PC-9 (cell line): ENCODE measurements at regions not wholly inside any gene's neighbourhood (a gene's known extent, or its start where the extent isn't known, plus 50 kb on each side); places are given as distances from the start of the nearest gene placed in this dataset.

Experiments
- BruUV-seq: library from RNA; stranded (reverse); fragments of 400-500 nt; replicated peaks from 2 replicates; lab custom pipeline; 2021; lab: Mats Ljungman, UMichigan
- CTCF ChIA-PET: fragments of 300-600 bp; sonication (Branson Sonifier 250); formaldehyde crosslinking; loops from one replicate; lab custom pipeline; 2022; ENCODE audit warnings: antibody characterized with exemption; lab: Charles Lee
- POLR2A ChIA-PET: fragments of 300-600 bp; sonication (Branson Sonifier 250); formaldehyde crosslinking; loops from one replicate; lab custom pipeline; 2022; ENCODE audit warnings: antibody characterized with exemption; ENCODE audit not compliant: unreplicated experiment; lab: Charles Lee
- DNase-seq, 2 experiments: peaks; one replicate each; pipeline versions ENCODE4 v3.0.0 to v3.0.0-alpha.2; 2015 to 2022; ENCODE audit warnings: mixed read lengths in 1 of 2
- H2AFZ ChIP-seq: fragments of 200-600 bp; sonication (generic); 2 replicates; pipeline ENCODE4 v1.8.1; 2017; ENCODE audit warnings: antibody characterized with exemption
- H3F3A ChIP-seq: fragments of 200-600 bp; sonication (generic); 2 replicates; pipeline ENCODE4 v1.8.1; 2017; ENCODE audit warnings: antibody characterized with exemption, mild to moderate bottlenecking, low read depth; ENCODE audit not compliant: insufficient read depth
- H3K27ac ChIP-seq: fragments of 200-600 bp; sonication (generic); 2 replicates; pipeline ENCODE4 v1.6.1; 2016; ENCODE audit warnings: mixed run types
- H3K27me3 ChIP-seq: fragments of 200-600 bp; sonication (generic); 2 replicates; pipeline ENCODE4 v1.6.1; 2016; ENCODE audit warnings: low read depth, mixed run types; ENCODE audit not compliant: insufficient read depth
- H3K36me3 ChIP-seq: fragments of 200-600 bp; sonication (generic); 2 replicates; pipeline ENCODE4 v1.6.1; 2016; ENCODE audit warnings: low read depth, mixed run types
- H3K4me1 ChIP-seq: fragments of 200-600 bp; sonication (generic); replicated peaks from 2 replicates; pipeline ENCODE4 v1.6.1; 2016; ENCODE audit warnings: mixed run types; ENCODE audit not compliant: insufficient read depth
- H3K4me2 ChIP-seq: fragments of 200-600 bp; sonication (generic); 2 replicates; pipeline ENCODE4 v1.6.1; 2017; ENCODE audit warnings: mixed run types
- H3K4me3 ChIP-seq: fragments of 200-600 bp; sonication (generic); 2 replicates; pipeline ENCODE4 v1.6.1; 2016; ENCODE audit warnings: mixed run types
- H3K79me2 ChIP-seq: fragments of 200-600 bp; sonication (generic); 2 replicates; pipeline ENCODE4 v1.6.1; 2017; ENCODE audit warnings: low read depth, mixed run types
- H3K9me2 ChIP-seq: fragments of 200-600 bp; sonication (generic); 2 replicates; pipeline ENCODE4 v1.8.1; 2017; ENCODE audit warnings: mild to moderate bottlenecking; ENCODE audit not compliant: insufficient read depth
- H3K9me3 ChIP-seq: fragments of 200-600 bp; sonication (generic); 2 replicates; pipeline ENCODE4 v1.8.1; 2016; ENCODE audit warnings: low read depth; ENCODE audit not compliant: insufficient read depth
- H4K20me1 ChIP-seq: fragments of 200-600 bp; sonication (generic); 2 replicates; pipeline ENCODE4 v1.8.1; 2017; ENCODE audit not compliant: insufficient read depth
- EZH2 ChIP-seq: fragments of 200-600 bp; sonication (generic); IDR thresholded peaks from 2 replicates; pipeline ENCODE4 v1.8.0; 2017; ENCODE audit warnings: antibody characterized with exemption, low read depth
- intact Hi-C: fragments of 100-400 bp; cut with micrococcal nuclease; formaldehyde crosslinking; loops from one replicate; pipeline ENCODE4 v1.10.0; 2022; ENCODE audit not compliant: unreplicated experiment
- TF ChIP-seq, protein P1 (sequence below): fragments of 200-600 bp; sonication (generic); conservative IDR thresholded peaks from 2 replicates; pipeline ENCODE4 v1.6.1; 2017; ENCODE audit warnings: mixed run types, antibody characterized with exemption, mild to moderate bottlenecking, moderate library complexity

DNA sequence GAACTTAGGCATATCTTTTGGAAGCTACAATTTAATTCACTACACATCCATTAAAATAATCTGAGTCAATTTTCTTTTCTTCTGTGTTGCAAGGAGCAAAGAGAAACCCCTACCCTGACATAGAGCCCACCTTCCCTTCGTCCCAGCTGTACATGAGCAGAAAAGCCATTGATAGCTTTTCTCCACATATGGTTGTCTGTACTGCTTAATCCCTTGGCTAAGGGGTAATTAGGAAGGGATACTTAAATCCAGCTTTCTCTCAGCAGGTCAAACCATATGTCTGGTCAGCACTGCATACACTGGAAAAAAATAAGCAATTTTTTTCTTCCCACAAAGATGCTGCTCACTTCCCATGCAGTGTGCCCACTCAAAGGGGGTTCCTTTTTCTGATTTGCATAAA lies 94.7 kb upstream of the RAD23B start:
- no peaks in the 10 kb centered on the region for H3K36me3 ChIP-seq
- intact Hi-C loops, result no loop called here
- no peaks in the 10 kb centered on the region for H3K79me2 ChIP-seq
- no peak overlapping the region for H3K4me2 ChIP-seq
- no peaks in the 10 kb centered on the region for H4K20me1 ChIP-seq
- H3K27me3 ChIP-seq, result no peaks in the 10 kb centered on the region
- no peaks in the 10 kb centered on the region; the same call in 1 of the 2 replicates for H3K4me1 ChIP-seq
- H2AFZ ChIP-seq, result no peak overlapping the region
- no peak for DNase-seq
- no peak overlapping the region for H3K4me3 ChIP-seq
- no TSS peak for BruUV-seq
- H3K9me2 ChIP-seq, result peaks cover 4% of the 10 kb centered on the region; the same call in 1 of the 2 replicates
- no peak overlapping the region for H3K27ac ChIP-seq
- no peaks in the 10 kb centered on the region for H3F3A ChIP-seq
- TF ChIP-seq, protein P1, sequence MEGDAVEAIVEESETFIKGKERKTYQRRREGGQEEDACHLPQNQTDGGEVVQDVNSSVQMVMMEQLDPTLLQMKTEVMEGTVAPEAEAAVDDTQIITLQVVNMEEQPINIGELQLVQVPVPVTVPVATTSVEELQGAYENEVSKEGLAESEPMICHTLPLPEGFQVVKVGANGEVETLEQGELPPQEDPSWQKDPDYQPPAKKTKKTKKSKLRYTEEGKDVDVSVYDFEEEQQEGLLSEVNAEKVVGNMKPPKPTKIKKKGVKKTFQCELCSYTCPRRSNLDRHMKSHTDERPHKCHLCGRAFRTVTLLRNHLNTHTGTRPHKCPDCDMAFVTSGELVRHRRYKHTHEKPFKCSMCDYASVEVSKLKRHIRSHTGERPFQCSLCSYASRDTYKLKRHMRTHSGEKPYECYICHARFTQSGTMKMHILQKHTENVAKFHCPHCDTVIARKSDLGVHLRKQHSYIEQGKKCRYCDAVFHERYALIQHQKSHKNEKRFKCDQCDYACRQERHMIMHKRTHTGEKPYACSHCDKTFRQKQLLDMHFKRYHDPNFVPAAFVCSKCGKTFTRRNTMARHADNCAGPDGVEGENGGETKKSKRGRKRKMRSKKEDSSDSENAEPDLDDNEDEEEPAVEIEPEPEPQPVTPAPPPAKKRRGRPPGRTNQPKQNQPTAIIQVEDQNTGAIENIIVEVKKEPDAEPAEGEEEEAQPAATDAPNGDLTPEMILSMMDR, result no peak
- no peak for TF ChIP-seq EZH2
- H3K9me3 ChIP-seq, result no peaks in the 10 kb centered on the region; the same call in 1 of the 2 replicates
- ChIA-PET POLR2A (interaction anchor here (0.7 kb wide), 1 partner anchor 35 kb away, joined by 4 read pairs; no protein-coding TSS in a partner anchor), CTCF (no interaction called here)

- Histone ChIP-seq H4K20me1 (no peaks in the 10 kb centered on the region), H3K36me3 (no peaks in the 10 kb centered on the region), H3K27me3 (no peaks in the 10 kb centered on the region), H2AFZ (no peak overlapping the region), H3K4me1 (no peaks in the 10 kb centered on the region; the same call in 1 of the 2 replicates), H3K9me2 (no peaks in the 10 kb centered on the region), H3K79me2 (no peaks in the 10 kb centered on the region), H3K9me3 (no peaks in the 10 kb centered on the region), H3K4me2 (no peak overlapping the region), H3F3A (no peaks in the 10 kb centered on the region), H3K27ac (no peak overlapping the region), H3K4me3 (no peak overlapping the region)
- DNase-seq, result no peak
- ChIA-PET CTCF (no interaction called here), POLR2A (no interaction called here)
- intact Hi-C loops, result no loop called here
- BruUV-seq, result no TSS peak
- TF ChIP-seq, protein P1, result no peak
- TF ChIP-seq EZH2, result no peak
These were observed 92.8 kb upstream of the RAD23B start for GRCh38 chr9:107190061-107190935.

GRCh38 chr9:107190936-107191290 lies 92.2 kb upstream of the RAD23B start:
- Histone ChIP-seq H3K79me2 (no peaks in the 10 kb centered on the region), H3K36me3 (no peaks in the 10 kb centered on the region), H3F3A (no peaks in the 10 kb centered on the region), H3K4me2 (no peak overlapping the region), H3K9me3 (no peaks in the 10 kb centered on the region), H3K27me3 (no peaks in the 10 kb centered on the region), H3K27ac (no peak overlapping the region), H3K4me1 (no peaks in the 10 kb centered on the region; the same call in 1 of the 2 replicates), H4K20me1 (no peaks in the 10 kb centered on the region), H2AFZ (no peak overlapping the region), H3K9me2 (no peaks in the 10 kb centered on the region), H3K4me3 (no peak overlapping the region)
- no peak for DNase-seq
- POLR2A ChIA-PET, result no interaction called here
- BruUV-seq, result no TSS peak
- TF ChIP-seq, protein P1, result no peak
- no peak for TF ChIP-seq EZH2
- CTCF ChIA-PET, result no interaction called here
- intact Hi-C loops, result no loop called here
